Erythroblast (primary cell): ENCODE measurements at regions not wholly inside any gene's neighbourhood (a gene's known extent, or its start where the extent isn't known, plus 50 kb on each side); places are given as distances from the start of the nearest gene placed in this dataset.

Experiments used
- GATA1 ChIP-seq: IDR thresholded peaks from 2 replicates; pipeline ENCODE4 v1.6.1; 2011; ENCODE audit warnings: low read depth, mild to moderate bottlenecking, control low read depth, low read length, moderate library complexity
- POLR2A ChIP-seq: IDR thresholded peaks from 2 replicates; pipeline ENCODE4 v1.6.1; 2011; ENCODE audit warnings: mild to moderate bottlenecking, low read length

- no peak for TF ChIP-seq POLR2A
- TF ChIP-seq GATA1: no peak
Observed at GRCh38 chr15:38662805-38663204, 98.2 kb upstream of the RASGRP1 start.
